K562 (cell line): ENCODE measurements at regions not wholly inside any gene's neighbourhood (a gene's known extent, or its start where the extent isn't known, plus 50 kb on each side); places are given as distances from the start of the nearest gene placed in this dataset.

Experiments used
- ATAC-seq: fragments of 200-7000 bp; cut with Tn5 transposase; 3 replicates; pipeline ENCODE4 v1.9.1; 2020; ENCODE audit warnings: moderate library complexity
- BruUV-seq: library from RNA; stranded (reverse); fragments of 400-500 nt; replicated peaks from 2 replicates; lab custom pipeline; 2021; lab: Mats Ljungman, UMichigan
- CTCF ChIA-PET: fragments of 300-600 bp; formaldehyde crosslinking; extraction: SDS; loops from one replicate; lab custom pipeline; 2021; ENCODE audit warnings: low intra/inter-chr PET ratio; lab: Yijun Ruan, JAX
- POLR2A ChIA-PET: fragments of 300-600, 350-650 bp; sonication (Branson Sonifier 250); formaldehyde crosslinking; extraction: SDS; loops from one replicate; lab custom pipeline; 2021; ENCODE audit warnings: antibody characterized with exemption, inconsistent platforms; lab: Yijun Ruan, JAX
- DNase-seq, 4 experiments: peaks; one replicate each; pipeline versions ENCODE4 v3.0.0 to v3.0.0-alpha.2; 2011 to 2018; ENCODE audit warnings: low spot score in 3 of 4, mixed read lengths in 3 of 4; ENCODE audit errors: extremely low read depth in 1 of 4
- FAIRE-seq: peaks from 2 replicates; lab custom pipeline; 2011; peaks lifted over from hg19 to GRCh38; lab: Jason Lieb, UNC
- H2AFZ ChIP-seq: 2 replicates; pipeline ENCODE4 v1.6.0; 2011; ENCODE audit warnings: low read depth, low read length, control low read depth, inconsistent platforms
- H3K27ac ChIP-seq: fragments of 200-600 bp; 3 replicates; pipeline ENCODE4 v1.8.0; 2011; ENCODE audit warnings: low read depth, mild to moderate bottlenecking, control low read depth, inconsistent platforms, low read length, moderate library complexity, mixed read lengths; ENCODE audit errors: extremely low read depth
- H3K27me3 ChIP-seq, 2 experiments: fragments of 300-600 bp in 1 of 2; 2 replicates in 1 of 2; 3 replicates in 1 of 2; pipeline versions ENCODE4 v1.6.0 to v1.8.0; 2011; ENCODE audit warnings: inconsistent platforms in 2 of 2, low read length in 2 of 2, mild to moderate bottlenecking in 1 of 2, mixed read lengths in 1 of 2, moderate library complexity in 1 of 2; ENCODE audit not compliant: control insufficient read depth in 2 of 2, insufficient read depth in 2 of 2
- H3K36me3 ChIP-seq: fragments of 300-600 bp; 3 replicates; pipeline ENCODE4 v1.8.0; 2011; ENCODE audit warnings: mild to moderate bottlenecking, low read length, inconsistent platforms; ENCODE audit not compliant: control insufficient read depth, insufficient read depth
- H3K4me1 ChIP-seq, 2 experiments: fragments of 200-600 bp in 1 of 2; replicated peaks in 1 of 2; 2 replicates in 1 of 2; 3 replicates in 1 of 2; pipeline versions ENCODE4 v1.5.1 to v1.8.0; 2011; ENCODE audit warnings: inconsistent platforms in 2 of 2, low read length in 2 of 2, mild to moderate bottlenecking in 1 of 2, mixed read lengths in 1 of 2, moderate library complexity in 1 of 2; ENCODE audit not compliant: control insufficient read depth in 2 of 2, insufficient read depth in 2 of 2
- H3K4me2 ChIP-seq: 2 replicates; pipeline ENCODE4 v1.6.1; 2011; ENCODE audit warnings: low read length, control low read depth, inconsistent platforms, mixed read lengths; ENCODE audit not compliant: insufficient read depth
- H3K4me3 ChIP-seq: fragments of 200-600 bp; sonication (generic), shearing (Covaris generic); 2 replicates; pipeline ENCODE4 v1.5.1; 2016; ENCODE audit warnings: control low read depth, inconsistent platforms
- H3K79me2 ChIP-seq: fragments of 200-600 bp; 3 replicates; pipeline ENCODE4 v1.8.0; 2011; ENCODE audit warnings: low read length, inconsistent platforms; ENCODE audit not compliant: control insufficient read depth, insufficient read depth
- H3K9ac ChIP-seq, 2 experiments: 2 replicates each; pipeline versions ENCODE4 v1.6.0 to v1.6.1; 2011; ENCODE audit warnings: low read depth in 2 of 2, low read length in 2 of 2, control low read depth in 1 of 2, inconsistent platforms in 1 of 2, mild to moderate bottlenecking in 1 of 2, mixed read lengths in 1 of 2; ENCODE audit not compliant: insufficient read depth in 1 of 2
- H3K9me1 ChIP-seq: one replicate; pipeline ENCODE4 v1.6.0; 2011; ENCODE audit warnings: inconsistent platforms, mild to moderate bottlenecking, low read length, moderate library complexity; ENCODE audit not compliant: control insufficient read depth, insufficient read depth
- H3K9me3 ChIP-seq: replicated peaks from 2 replicates; pipeline ENCODE4 v1.5.1; 2011; ENCODE audit warnings: low read depth, low read length, inconsistent platforms; ENCODE audit not compliant: control insufficient read depth, insufficient read depth
- H4K20me1 ChIP-seq: replicated peaks from 2 replicates; pipeline ENCODE4 v1.6.1; 2011; ENCODE audit warnings: low read length, inconsistent platforms, mixed read lengths; ENCODE audit not compliant: control insufficient read depth, insufficient read depth
- ATF3 ChIP-seq, 2 experiments: fragments of 450-650 bp in 1 of 2; sonication (generic) in 1 of 2; formaldehyde crosslinking in 1 of 2; IDR thresholded peaks in 1 of 2; conservative IDR thresholded peaks in 1 of 2; 2 replicates each; pipeline versions ENCODE4 v1.6.1 to v1.8.1; 2016 to 2023; ENCODE audit warnings: mild to moderate bottlenecking in 2 of 2, moderate library complexity in 2 of 2, inconsistent platforms in 1 of 2, missing genetic modification reagents in 1 of 2
- BRF2 ChIP-seq: IDR thresholded peaks from 3 replicates; pipeline ENCODE4 v1.6.1; 2011; ENCODE audit warnings: borderline replicate concordance, mild to moderate bottlenecking; ENCODE audit not compliant: insufficient read length, insufficient read depth
- CBX5 ChIP-seq: IDR thresholded peaks from 2 replicates; pipeline ENCODE4 v1.6.1; 2014; ENCODE audit warnings: low read depth, borderline replicate concordance
- CEBPB ChIP-seq: fragments of 450-650 bp; IDR thresholded peaks from 2 replicates; pipeline ENCODE4 v1.6.1; 2016; ENCODE audit warnings: missing genetic modification characterization, missing compliant biosample characterization
- FOXM1 ChIP-seq, 2 experiments: fragments of 450-650 bp in 1 of 2; sonication (generic) in 1 of 2; formaldehyde crosslinking in 1 of 2; IDR thresholded peaks; 2 replicates each; pipeline versions ENCODE4 v1.6.1 to v1.9.0; 2017 to 2022; ENCODE audit warnings: low read depth in 2 of 2, mild to moderate bottlenecking in 2 of 2, missing genetic modification reagents in 1 of 2, moderate library complexity in 1 of 2
- HLTF ChIP-seq: fragments of 450-650 bp; IDR thresholded peaks from 2 replicates; pipeline ENCODE4 v1.6.1; 2016
- HNRNPH1 ChIP-seq: fragments of 200-400 bp; formaldehyde crosslinking; optimal IDR thresholded peaks from 2 replicates; pipeline ENCODE3; 2017; ENCODE audit warnings: low read depth, mild to moderate bottlenecking, low read length, moderate library complexity
- KDM4B ChIP-seq, 2 experiments: fragments of 450-650 bp in 1 of 2; sonication (generic) in 1 of 2; IDR thresholded peaks; 2 replicates each; pipeline ENCODE4 v1.6.1; 2016 to 2017; ENCODE audit warnings: borderline replicate concordance in 2 of 2, antibody characterized with exemption in 1 of 2, low read depth in 1 of 2, mild to moderate bottlenecking in 1 of 2
- MAZ ChIP-seq, 2 experiments: fragments of 450-650 bp in 1 of 2; sonication (generic) in 1 of 2; formaldehyde crosslinking; IDR thresholded peaks in 1 of 2; conservative IDR thresholded peaks in 1 of 2; 2 replicates each; pipeline versions ENCODE4 v1.4.0 to v1.5.0; 2020; ENCODE audit warnings: mild to moderate bottlenecking in 1 of 2, missing genetic modification reagents in 1 of 2
- NFE2 ChIP-seq: IDR thresholded peaks from 2 replicates; pipeline ENCODE4 v1.6.1; 2014; ENCODE audit warnings: antibody characterized with exemption, low read depth
- POU5F1 ChIP-seq: fragments of 150-350 bp; IDR thresholded peaks from 2 replicates; pipeline ENCODE4 v1.6.1; 2014; ENCODE audit warnings: borderline replicate concordance, low read length, low read depth, mild to moderate bottlenecking; ENCODE audit not compliant: partially characterized antibody
- ZNF239 ChIP-seq: fragments of 250-450 bp; sonication (Bioruptor Pico); IDR thresholded peaks from 2 replicates; pipeline ENCODE4 v1.4.0; 2020; ENCODE audit warnings: mild to moderate bottlenecking
- WGBS: fragments of 100-300 bp; shearing (Covaris generic); methylation state at CpG from one replicate; pipeline ENCODE4 v1.1.6; 2016; ENCODE audit warnings: low coverage, mixed read lengths; ENCODE audit not compliant: insufficient coverage; ENCODE audit errors: missing lambda C conversion rate; 5-methylcytosine and 5-hydroxymethylcytosine counted together
- in situ Hi-C: fragments of 300-500 bp; cut with MboI; formaldehyde crosslinking; loops from 4 replicates; pipeline ENCODE4 v1.15.0; 2018; ENCODE audit warnings: inconsistent platforms, mixed read lengths
- intact Hi-C: fragments of 100-400 bp; cut with micrococcal nuclease; formaldehyde crosslinking; loops from 2 replicates; pipeline ENCODE4 v1.14.2; 2022

GRCh38 chr2:120869730-120870466 is 134.2 kb downstream of the GLI2 start:
- intact Hi-C loops = no loop called here

GRCh38 chr2:120870467-120870788 is 134.8 kb downstream of the GLI2 start:
- H3K36me3 ChIP-seq = no peaks in the 10 kb centered on the region
- H3K4me2 ChIP-seq = no peak overlapping the region
- intact Hi-C loops (no loop called here), in situ Hi-C loops (no loop called here)
- H4K20me1 ChIP-seq = no peaks in the 10 kb centered on the region; the same call in 1 of the 2 replicates
- peaks cover 4% of the 10 kb centered on the region for H3K9me1 ChIP-seq
- ATAC-seq (no peak), FAIRE-seq (no peak), DNase-seq (no peak)
- BruUV-seq = no TSS peak
- H3K9ac ChIP-seq = no peak overlapping the region
- no peaks in the 10 kb centered on the region for H3K79me2 ChIP-seq
- peaks cover 56 to 83% of the 10 kb centered on the region in 2 experiments for H3K27me3 ChIP-seq
- POLR2A ChIA-PET = no interaction called here
- no peak overlapping the region for H3K4me3 ChIP-seq
- no peaks in the 10 kb centered on the region for H3K9me3 ChIP-seq
- no peak overlapping the region for H3K27ac ChIP-seq
- no peak overlapping the region for H2AFZ ChIP-seq
- peaks cover 0 to 8% of the 10 kb centered on the region in 2 experiments; a peak in 2 of 5 replicates for H3K4me1 ChIP-seq
- CTCF ChIA-PET = no interaction called here
- WGBS = 0% methylated on average over 9 of the region's 9 CpGs
- TF ChIP-seq MAZ (CRISPR knock-in tag; conservative IDR thresholded peaks at IDR 0.05 in 1 of 2, IDR thresholded peaks at IDR 0.05 in 1 of 2) = no peak
- no peak for TF ChIP-seq ZNF239 (CRISPR knock-in tag)
- TF ChIP-seq KDM4B (IDR thresholded peaks at IDR 0.05; ENCODE audit: borderline replicate concordance in 2 of 2, low read depth in 1 of 2) = no peak
- TF ChIP-seq CEBPB (tag) = no peak
- no peak for TF ChIP-seq POU5F1
- no peak for TF ChIP-seq BRF2
- no peak for TF ChIP-seq CBX5
- TF ChIP-seq HLTF = no peak
- TF ChIP-seq NFE2 = no peak
- no peak for TF ChIP-seq FOXM1 (IDR thresholded peaks at IDR 0.05; ENCODE audit: low read depth)
- no peak for TF ChIP-seq FOXM1 (CRISPR knock-in tag; IDR thresholded peaks at IDR 0.05; ENCODE audit: low read depth)

More at GRCh38 chr2:120869730-120870466, 134.2 kb downstream of the GLI2 start:
- ATAC-seq = no peak
- Histone ChIP-seq H2AFZ (no peak overlapping the region), H3K9me1 (peaks cover 4% of the 10 kb centered on the region), H3K4me2 (no peak overlapping the region), H3K4me3 (no peak overlapping the region), H3K9me3 (no peaks in the 10 kb centered on the region), H3K27me3 (peaks cover 51 to 80% of the 10 kb centered on the region in 2 experiments), H4K20me1 (no peaks in the 10 kb centered on the region; the same call in 1 of the 2 replicates), H3K36me3 (no peaks in the 10 kb centered on the region), H3K79me2 (no peaks in the 10 kb centered on the region), H3K4me1 (peaks cover 0 to 11% of the 10 kb centered on the region in 2 experiments; a peak in 2 of 5 replicates), H3K9ac (no peak overlapping the region), H3K27ac (no peak overlapping the region)
- in situ Hi-C loops = no loop called here
- ChIA-PET POLR2A (interaction anchor here (1.3 kb wide), 1 partner anchor 11 kb away, joined by 3 read pairs; no protein-coding TSS in a partner anchor), CTCF (no interaction called here)
- TF ChIP-seq ATF3 (IDR thresholded peaks at IDR 0.05) = 0 out of 2 replicates have a peak, but pooled peaks have one; percentile 18
- TF ChIP-seq ATF3 (CRISPR knock-in tag; conservative IDR thresholded peaks at IDR 0.05) = no peak
- TF ChIP-seq HNRNPH1 = no peak
- DNase-seq = no peak
- 0% methylated on average over 5 of the region's 5 CpGs for WGBS
- FAIRE-seq = no peak
- no TSS peak for BruUV-seq
